GM06990 (cell line): ENCODE measurements at regions not wholly inside any gene's neighbourhood (a gene's known extent, or its start where the extent isn't known, plus 50 kb on each side); places are given as distances from the start of the nearest gene placed in this dataset.

Experiments
- DNase-seq: peaks from one replicate; pipeline ENCODE4 v3.0.0-alpha.2; 2011; ENCODE audit not compliant: insufficient read length; ENCODE audit errors: extremely low read depth
- H3K27me3 ChIP-seq: replicated peaks from 2 replicates; pipeline ENCODE4 v1.6.0; 2011; ENCODE audit warnings: low read length; ENCODE audit not compliant: control insufficient read depth, insufficient read depth
- H3K36me3 ChIP-seq: 2 replicates; pipeline ENCODE4 v1.5.1; 2011; ENCODE audit warnings: low read length; ENCODE audit not compliant: control insufficient read depth, insufficient read depth
- H3K4me3 ChIP-seq: replicated peaks from 2 replicates; pipeline ENCODE4 v1.5.1; 2011; ENCODE audit warnings: low read depth, mild to moderate bottlenecking, control low read depth, low read length
- TF ChIP-seq, protein P1 (sequence below): IDR thresholded peaks from 2 replicates; pipeline ENCODE4 v1.5.1; 2011; ENCODE audit warnings: low read length, control low read depth, mild to moderate bottlenecking, inconsistent platforms; ENCODE audit not compliant: insufficient read depth, poor library complexity, severe bottlenecking

DNA sequence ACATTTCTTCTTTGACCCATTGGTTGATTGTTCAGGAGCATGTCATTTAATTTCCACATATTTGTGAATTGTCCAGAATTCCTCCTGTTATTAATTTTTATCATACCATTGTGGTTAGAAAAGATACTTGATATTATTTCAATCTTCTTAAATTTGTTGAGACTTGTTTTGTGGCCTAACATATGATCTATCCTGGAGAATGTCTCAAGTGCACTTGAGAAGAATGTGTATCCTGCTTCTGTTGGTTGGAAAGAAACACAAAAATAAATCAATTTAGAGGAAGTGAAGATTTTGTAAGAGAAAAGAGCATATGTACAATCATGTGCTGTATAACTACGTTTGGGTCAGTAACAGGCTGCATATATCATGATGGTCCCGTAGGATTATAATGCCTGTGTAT, 118.6 kb upstream of the CDC42EP3 start:
- Histone ChIP-seq H3K4me3 (no peak overlapping the region), H3K27me3 (no peaks in the 10 kb centered on the region), H3K36me3 (no peaks in the 10 kb centered on the region)
- TF ChIP-seq, protein P1, sequence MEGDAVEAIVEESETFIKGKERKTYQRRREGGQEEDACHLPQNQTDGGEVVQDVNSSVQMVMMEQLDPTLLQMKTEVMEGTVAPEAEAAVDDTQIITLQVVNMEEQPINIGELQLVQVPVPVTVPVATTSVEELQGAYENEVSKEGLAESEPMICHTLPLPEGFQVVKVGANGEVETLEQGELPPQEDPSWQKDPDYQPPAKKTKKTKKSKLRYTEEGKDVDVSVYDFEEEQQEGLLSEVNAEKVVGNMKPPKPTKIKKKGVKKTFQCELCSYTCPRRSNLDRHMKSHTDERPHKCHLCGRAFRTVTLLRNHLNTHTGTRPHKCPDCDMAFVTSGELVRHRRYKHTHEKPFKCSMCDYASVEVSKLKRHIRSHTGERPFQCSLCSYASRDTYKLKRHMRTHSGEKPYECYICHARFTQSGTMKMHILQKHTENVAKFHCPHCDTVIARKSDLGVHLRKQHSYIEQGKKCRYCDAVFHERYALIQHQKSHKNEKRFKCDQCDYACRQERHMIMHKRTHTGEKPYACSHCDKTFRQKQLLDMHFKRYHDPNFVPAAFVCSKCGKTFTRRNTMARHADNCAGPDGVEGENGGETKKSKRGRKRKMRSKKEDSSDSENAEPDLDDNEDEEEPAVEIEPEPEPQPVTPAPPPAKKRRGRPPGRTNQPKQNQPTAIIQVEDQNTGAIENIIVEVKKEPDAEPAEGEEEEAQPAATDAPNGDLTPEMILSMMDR = no peak
- no peak for DNase-seq

DNA sequence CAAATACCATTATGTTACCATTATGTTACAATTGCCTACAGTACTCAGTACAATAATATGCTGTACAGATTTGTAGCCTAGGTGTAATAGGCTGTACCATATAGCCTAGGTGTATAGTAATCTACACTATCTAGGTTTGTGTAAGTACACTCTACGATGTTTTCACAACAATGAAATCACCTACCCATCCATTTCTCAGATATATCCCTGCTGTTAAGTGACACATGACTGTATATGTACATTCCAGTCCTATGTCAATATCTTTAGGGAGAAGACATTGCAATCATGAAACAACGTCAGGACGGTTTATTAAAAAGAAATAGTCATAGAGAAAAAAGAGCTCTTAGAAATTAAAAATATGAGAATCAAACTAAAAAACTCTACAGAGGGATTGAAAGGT, 119.0 kb upstream of the CDC42EP3 start:
- no peaks in the 10 kb centered on the region for H3K27me3 ChIP-seq
- no peak for DNase-seq
- H3K36me3 ChIP-seq = no peaks in the 10 kb centered on the region
- no peak overlapping the region for H3K4me3 ChIP-seq
- TF ChIP-seq, protein P1 = no peak

DNA sequence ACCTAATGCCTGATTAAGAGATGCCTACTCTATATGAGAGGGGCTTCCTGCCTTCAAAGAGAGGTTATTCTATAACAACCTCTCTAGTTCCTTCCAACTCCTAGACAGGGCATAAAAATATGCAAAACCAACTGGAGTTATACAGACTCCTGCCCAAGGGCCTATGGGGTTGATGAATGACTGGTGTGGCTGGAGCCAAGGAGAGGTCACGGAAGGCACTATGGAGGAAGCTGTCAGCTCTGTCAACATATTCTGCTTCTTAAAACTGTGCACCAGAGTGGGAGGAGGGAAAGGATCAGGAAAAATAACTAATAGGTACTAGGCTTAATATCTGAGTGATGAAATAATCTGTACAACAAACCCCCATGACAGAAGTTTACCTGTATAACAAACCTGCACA, 120.9 kb upstream of the CDC42EP3 start:
- no peaks in the 10 kb centered on the region for H3K36me3 ChIP-seq
- TF ChIP-seq, protein P1 = no peak
- no peaks in the 10 kb centered on the region for H3K27me3 ChIP-seq
- no peak for DNase-seq
- H3K4me3 ChIP-seq = no peak overlapping the region

DNA sequence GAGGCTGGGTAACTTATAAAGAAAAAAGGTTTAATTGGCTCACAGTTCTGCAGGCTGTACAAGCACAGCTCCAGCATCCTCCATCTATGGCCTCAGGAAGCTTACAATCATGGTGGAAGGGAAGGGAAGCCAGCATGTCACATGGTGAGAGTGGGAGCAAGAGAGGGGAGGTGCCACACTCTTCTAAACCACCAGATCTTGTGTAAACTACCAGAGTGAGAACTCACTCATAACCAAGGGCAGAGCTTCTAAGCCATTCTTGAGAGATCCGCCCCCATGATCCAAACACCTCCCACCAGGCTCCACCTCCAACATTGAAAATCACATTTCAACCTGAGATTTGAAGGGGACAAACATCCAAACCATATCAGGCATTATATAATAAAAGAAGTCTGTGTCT, 121.6 kb upstream of the CDC42EP3 start:
- TF ChIP-seq, protein P1 = no peak
- H3K27me3 ChIP-seq = no peaks in the 10 kb centered on the region
- H3K36me3 ChIP-seq = no peaks in the 10 kb centered on the region
- H3K4me3 ChIP-seq = no peak overlapping the region
- no peak for DNase-seq

DNA sequence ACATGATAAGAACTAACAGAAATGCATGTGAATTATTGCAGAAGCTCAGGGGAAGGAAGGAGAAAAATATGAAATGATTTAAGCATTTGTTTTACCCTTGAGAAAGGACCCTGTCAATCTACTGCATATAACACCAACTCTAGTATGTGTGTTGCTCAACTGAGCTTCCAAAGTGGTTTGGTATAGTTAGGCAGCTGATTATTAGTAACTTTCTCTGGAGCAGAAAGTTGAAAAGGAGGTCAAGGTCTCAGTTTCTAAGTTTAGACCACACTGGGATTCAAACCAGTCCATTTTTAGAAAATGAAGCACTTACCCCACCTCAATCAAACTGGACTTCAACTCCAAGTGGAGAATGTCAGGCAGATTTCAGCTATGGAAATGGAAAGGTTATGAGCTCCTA, 123.3 kb upstream of the CDC42EP3 start:
- H3K27me3 ChIP-seq = no peaks in the 10 kb centered on the region
- no peak overlapping the region for H3K4me3 ChIP-seq
- TF ChIP-seq, protein P1 = no peak
- no peak for DNase-seq
- no peaks in the 10 kb centered on the region for H3K36me3 ChIP-seq

DNA sequence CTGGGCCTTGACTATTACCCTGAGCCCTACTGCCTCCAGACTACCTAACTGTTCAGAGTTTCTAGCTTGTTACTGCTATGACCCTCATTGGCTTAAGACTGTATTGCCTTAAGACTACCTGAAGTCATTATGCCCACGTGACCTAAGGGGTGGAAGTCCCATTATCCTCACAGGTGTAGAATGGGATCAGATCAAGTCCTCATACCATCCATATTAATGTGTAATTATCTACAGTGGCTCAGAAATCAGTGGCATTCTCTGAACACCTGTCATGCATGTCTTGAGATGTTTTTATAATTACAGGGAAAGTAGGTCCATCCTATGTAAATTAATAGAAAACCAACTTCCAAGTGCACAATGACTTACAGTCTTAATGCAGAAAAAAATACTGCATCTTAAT, 124.0 kb upstream of the CDC42EP3 start:
- Histone ChIP-seq H3K36me3 (no peaks in the 10 kb centered on the region), H3K4me3 (no peak overlapping the region), H3K27me3 (no peaks in the 10 kb centered on the region)
- TF ChIP-seq, protein P1 = no peak
- no peak for DNase-seq
